A549 (cell line): ENCODE measurements at regions not wholly inside any gene's neighbourhood (a gene's known extent, or its start where the extent isn't known, plus 50 kb on each side); places are given as distances from the start of the nearest gene placed in this dataset.

Experiments used
- ATAC-seq, 2 experiments: fragments of 200-7000 bp in 1 of 2; fragments of >200 bp in 1 of 2; cut with Nextera tagmentation in 1 of 2; cut with Tn5 transposase in 1 of 2; 3 replicates each; pipeline versions ENCODE4 v1.8.0 to v1.9.1; 2018 to 2020; ENCODE audit warnings: mild to moderate bottlenecking in 1 of 2, moderate library complexity in 1 of 2
- CTCF ChIA-PET: fragments of 300-600 bp; sonication (Branson Sonifier 250); formaldehyde crosslinking; extraction: SDS; loops from one replicate; lab custom pipeline; 2021; ENCODE audit warnings: antibody characterized with exemption, inconsistent platforms; lab: Yijun Ruan, JAX
- POLR2A ChIA-PET: fragments of 350-600 bp; formaldehyde crosslinking; extraction: SDS; loops from one replicate; lab custom pipeline; 2021; ENCODE audit warnings: antibody characterized with exemption, inconsistent platforms; lab: Yijun Ruan, JAX
- DNase-seq, 2 experiments: peaks; one replicate each; pipeline versions ENCODE4 v3.0.0 to v3.0.0-alpha.2; 2011 to 2016; ENCODE audit warnings: low read depth in 1 of 2, low spot score in 1 of 2
- FAIRE-seq: peaks from 2 replicates; lab custom pipeline; 2011; peaks lifted over from hg19 to GRCh38; lab: Jason Lieb, UNC
- H3K27ac ChIP-seq, 2 experiments: fragments of >200 bp; sonication (Bioruptor Twin); formaldehyde crosslinking; 3 replicates each; pipeline ENCODE4 v1.5.1; 2016 to 2017
- H3K4me1 ChIP-seq: fragments of >200 bp; sonication (Bioruptor Twin); formaldehyde crosslinking; 3 replicates; pipeline ENCODE4 v1.6.1; 2016
- H3K4me2 ChIP-seq: fragments of >200 bp; sonication (Bioruptor Twin); formaldehyde crosslinking; 3 replicates; pipeline ENCODE4 v1.6.1; 2016
- H3K4me3 ChIP-seq: fragments of >200 bp; sonication (Bioruptor Twin); formaldehyde crosslinking; 3 replicates; pipeline ENCODE4 v1.5.1; 2016
- H3K9me3 ChIP-seq: fragments of >200 bp; sonication (Bioruptor Twin); formaldehyde crosslinking; 3 replicates; pipeline ENCODE4 v1.6.1; 2016
- ATOH8 ChIP-seq: fragments of 250-450 bp; sonication (Bioruptor Pico); IDR thresholded peaks from 2 replicates; pipeline ENCODE4 v1.5.0; 2020; ENCODE audit warnings: low read depth, mild to moderate bottlenecking, moderate library complexity
- CBX2 ChIP-seq: fragments of 200-600 bp; sonication (generic); IDR thresholded peaks from 2 replicates; pipeline ENCODE4 v1.6.1; 2016; ENCODE audit warnings: low read depth, mild to moderate bottlenecking, borderline replicate concordance
- CEBPB ChIP-seq, 2 experiments: fragments of >200 bp in 1 of 2; sonication (Bioruptor Twin) in 1 of 2; formaldehyde crosslinking in 1 of 2; IDR thresholded peaks; 2 replicates each; pipeline ENCODE4 v1.6.1; 2012 to 2016
- CHD2 ChIP-seq: fragments of 150-350 bp; IDR thresholded peaks from 2 replicates; pipeline ENCODE4 v1.6.1; 2014; ENCODE audit warnings: low read length; ENCODE audit not compliant: partially characterized antibody
- E2F6 ChIP-seq: IDR thresholded peaks from 2 replicates; pipeline ENCODE4 v1.6.1; 2012; ENCODE audit warnings: low read depth, borderline replicate concordance
- EHF ChIP-seq: fragments of 250-450 bp; sonication (Bioruptor Pico); IDR thresholded peaks from 2 replicates; pipeline ENCODE4 v1.5.0; 2020; ENCODE audit warnings: mild to moderate bottlenecking
- ESRRA ChIP-seq: fragments of 150-350 bp; IDR thresholded peaks from 2 replicates; pipeline ENCODE4 v1.6.1; 2014; ENCODE audit warnings: mild to moderate bottlenecking, low read length, borderline replicate concordance
- FOSL2 ChIP-seq, 2 experiments: fragments of 450-650 bp in 1 of 2; fragments of >200 bp in 1 of 2; sonication (Bioruptor Twin) in 1 of 2; formaldehyde crosslinking; IDR thresholded peaks; 2 replicates each; pipeline versions ENCODE4 v1.5.0 to v1.6.1; 2016 to 2020; ENCODE audit warnings: mild to moderate bottlenecking in 1 of 2, moderate library complexity in 1 of 2
- FOXS1 ChIP-seq: fragments of 250-450 bp; sonication (Bioruptor Pico); IDR thresholded peaks from 2 replicates; pipeline ENCODE4 v1.5.0; 2020; ENCODE audit warnings: mild to moderate bottlenecking, moderate library complexity
- HEYL ChIP-seq: fragments of 250-450 bp; sonication (Bioruptor Pico); IDR thresholded peaks from 2 replicates; pipeline ENCODE4 v1.8.0; 2021; ENCODE audit warnings: mild to moderate bottlenecking, moderate library complexity
- HMGXB4 ChIP-seq: fragments of 250-450 bp; sonication (Bioruptor Pico); IDR thresholded peaks from 2 replicates; pipeline ENCODE4 v1.5.0; 2021; ENCODE audit warnings: mild to moderate bottlenecking, moderate library complexity, borderline replicate concordance
- HOXB5 ChIP-seq: fragments of 250-450 bp; sonication (Bioruptor Pico); IDR thresholded peaks from 2 replicates; pipeline ENCODE4 v1.5.0; 2020; ENCODE audit warnings: mild to moderate bottlenecking, moderate library complexity
- MAFK ChIP-seq: fragments of 450-650 bp; IDR thresholded peaks from 2 replicates; pipeline ENCODE4 v1.6.1; 2014; ENCODE audit not compliant: partially characterized antibody
- MAZ ChIP-seq: fragments of 150-350 bp; IDR thresholded peaks from 2 replicates; pipeline ENCODE4 v1.6.1; 2014; ENCODE audit warnings: antibody characterized with exemption, low read depth, low read length, borderline replicate concordance
- NFE2L2 ChIP-seq: fragments of 150-350 bp; conservative IDR thresholded peaks from 2 replicates; pipeline ENCODE4 v1.6.1; 2014; ENCODE audit warnings: low read length
- NPAS2 ChIP-seq: fragments of 250-450 bp; sonication (Bioruptor Pico); IDR thresholded peaks from 2 replicates; pipeline ENCODE4 v1.8.0; 2022; ENCODE audit warnings: mild to moderate bottlenecking, moderate library complexity, borderline replicate concordance
- RCOR1 ChIP-seq: fragments of 150-350 bp; IDR thresholded peaks from 2 replicates; pipeline ENCODE4 v1.6.1; 2014; ENCODE audit warnings: antibody characterized with exemption, low read length, low read depth
- REST ChIP-seq: fragments of 200-600 bp; sonication (generic); IDR thresholded peaks from 2 replicates; pipeline ENCODE4 v1.6.1; 2016; ENCODE audit warnings: antibody characterized with exemption, mild to moderate bottlenecking, moderate library complexity
- TFCP2L1 ChIP-seq: fragments of 250-450 bp; sonication (Bioruptor Pico); IDR thresholded peaks from 2 replicates; pipeline ENCODE4 v1.5.0; 2021; ENCODE audit warnings: mild to moderate bottlenecking
- ZC3H11A ChIP-seq: fragments of 450-650 bp; IDR thresholded peaks from 2 replicates; pipeline ENCODE4 v1.6.1; 2014; ENCODE audit warnings: antibody characterized with exemption, mild to moderate bottlenecking
- ZNF302 ChIP-seq: fragments of 250-450 bp; sonication (Bioruptor Pico); IDR thresholded peaks from 2 replicates; pipeline ENCODE4 v1.9.0; 2021; ENCODE audit warnings: inconsistent platforms, mild to moderate bottlenecking, moderate library complexity
- ZSCAN20 ChIP-seq: fragments of 250-450 bp; sonication (Bioruptor Pico); IDR thresholded peaks from 2 replicates; pipeline ENCODE4 v1.8.0; 2022; ENCODE audit warnings: mild to moderate bottlenecking, moderate library complexity
- WGBS: methylation state at CpG from one replicate; pipeline ENCODE4 v1.1.6; 2017; ENCODE audit errors: missing lambda C conversion rate; 5-methylcytosine and 5-hydroxymethylcytosine counted together

GRCh38 chr13:50645092-50645491 lies 198.4 kb downstream of the DLEU7 start (continued):
- TF ChIP-seq HOXB5 (CRISPR knock-in tag) (no peak), HEYL (CRISPR knock-in tag) (no peak)

GRCh38 chr13:50646070-50646469 lies 197.4 kb downstream of the DLEU7 start:
- no peak overlapping the region for H3K27ac ChIP-seq
- DNase-seq: no peak
- H3K9me3 ChIP-seq: no peaks in the 10 kb centered on the region
- POLR2A ChIA-PET: no interaction called here
- CTCF ChIA-PET: no interaction called here
- no peak for TF ChIP-seq FOSL2 (IDR thresholded peaks at IDR 0.05)
- no peak for TF ChIP-seq FOSL2 (CRISPR knock-in tag; IDR thresholded peaks at IDR 0.05)
- TF ChIP-seq ESRRA: no peak
- no peak for TF ChIP-seq MAZ
- TF ChIP-seq TFCP2L1 (CRISPR knock-in tag): no peak
- no peak for TF ChIP-seq ZNF302 (CRISPR knock-in tag)
- no peak for TF ChIP-seq FOXS1
- TF ChIP-seq NPAS2 (CRISPR knock-in tag): no peak
- no peak for TF ChIP-seq ZSCAN20 (CRISPR knock-in tag)
- TF ChIP-seq HOXB5 (CRISPR knock-in tag): no peak
- no peak for TF ChIP-seq CEBPB (IDR thresholded peaks at IDR 0.05)
- no peaks in the 10 kb centered on the region for H3K4me1 ChIP-seq
- H3K4me2 ChIP-seq: no peak overlapping the region
- H3K4me3 ChIP-seq: no peak overlapping the region
- 78% methylated on average over 3 of the region's 3 CpGs for WGBS
- ATAC-seq: no peak
- no peak for FAIRE-seq

GRCh38 chr13:50649211-50649610 lies 194.3 kb downstream of the DLEU7 start:
- ATAC-seq (no peak), FAIRE-seq (no peak), DNase-seq (no peak)
- Histone ChIP-seq H3K4me2 (no peak overlapping the region), H3K4me1 (no peaks in the 10 kb centered on the region), H3K4me3 (no peak overlapping the region), H3K9me3 (no peaks in the 10 kb centered on the region), H3K27ac (no peak overlapping the region)
- CTCF ChIA-PET: no interaction called here
- 27% methylated on average over 5 of the region's 5 CpGs for WGBS
- TF ChIP-seq ESRRA (no peak), EHF (no peak), CEBPB (IDR thresholded peaks at IDR 0.05) (no peak), HMGXB4 (CRISPR knock-in tag) (no peak), RCOR1 (no peak), TFCP2L1 (CRISPR knock-in tag) (no peak), MAFK (no peak), ATOH8 (CRISPR knock-in tag) (no peak), ZSCAN20 (CRISPR knock-in tag) (no peak)
- POLR2A ChIA-PET: no interaction called here

- H3K4me1 ChIP-seq: no peaks in the 10 kb centered on the region
- no peak for FAIRE-seq
- no peak overlapping the region for H3K27ac ChIP-seq
- ATAC-seq: no peak
- H3K4me2 ChIP-seq: no peak overlapping the region
- no peak for DNase-seq
- 40% methylated on average over 11 of the region's 11 CpGs for WGBS
- POLR2A ChIA-PET: no interaction called here
- TF ChIP-seq NPAS2 (CRISPR knock-in tag) (no peak), ZC3H11A (no peak), CHD2 (no peak), NFE2L2 (no peak), E2F6 (no peak), CBX2 (no peak), REST (no peak)
- H3K9me3 ChIP-seq: no peaks in the 10 kb centered on the region
- H3K4me3 ChIP-seq: no peak overlapping the region
- CTCF ChIA-PET: interaction anchor here (1.4 kb wide), 1 partner anchor 12 kb away, joined by 3 read pairs; no protein-coding TSS in a partner anchor
Measured at GRCh38 chr13:50650592-50651504, 192.6 kb downstream of the DLEU7 start.
